Hematopoietic multipotent progenitor cell treated with erythropoietin and hydrocortisone succinate and interleukin-3 and kit ligand, for 4 days (in vitro differentiated cells): ENCODE measurements at regions not wholly inside any gene's neighbourhood (a gene's known extent, or its start where the extent isn't known, plus 50 kb on each side); places are given as distances from the start of the nearest gene placed in this dataset.
"Not testable (repeated sequence)": the region's sequence is repeated elsewhere in the genome, so short reads cannot be mapped to it uniquely, and the experiment has no call there.

ENCODE experiments used
- DNase-seq: peaks from one replicate; pipeline ENCODE4 v3.0.0-alpha.2; 2015

DNA sequence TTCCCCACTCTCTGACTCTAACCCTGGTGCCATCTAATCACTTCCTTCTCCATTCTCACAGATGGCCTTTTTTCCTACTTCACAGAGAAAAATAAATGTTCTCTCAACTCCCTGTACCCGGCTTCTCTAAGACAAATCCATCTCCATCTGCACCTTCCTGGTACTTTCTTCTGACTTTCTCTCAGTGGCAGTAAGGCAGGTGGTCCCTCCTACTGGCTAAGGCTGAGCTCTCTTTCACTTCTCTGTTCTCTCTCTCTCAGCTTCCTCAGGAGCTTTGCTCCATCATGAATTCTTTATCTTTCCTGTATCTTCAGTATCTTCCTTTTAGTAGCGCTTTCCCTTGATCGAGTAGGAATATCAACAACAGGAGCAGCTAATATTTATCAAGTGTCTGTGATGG lies 421.6 kb downstream of the TMEM135 start:
- DNase-seq: no peak

DNA sequence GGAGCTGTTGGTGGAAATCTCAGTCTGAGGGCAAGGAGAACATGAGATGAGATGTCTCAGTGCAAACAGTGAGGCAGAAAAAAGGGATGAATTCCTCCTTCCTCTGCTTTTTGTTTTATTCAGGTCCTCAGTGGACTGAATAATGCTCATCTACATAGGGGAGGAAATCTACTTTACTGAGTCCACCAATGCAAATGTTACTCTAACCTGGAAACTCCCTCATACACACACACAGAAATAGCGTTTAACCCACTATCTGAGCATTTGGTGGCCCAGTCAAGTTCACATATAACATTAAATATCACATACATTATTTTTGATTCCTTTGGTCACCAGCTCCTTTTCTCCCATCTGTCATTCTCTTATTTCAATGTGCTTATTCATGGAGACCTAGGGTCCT lies 418.8 kb downstream of the TMEM135 start:
- DNase-seq: no peak

DNA sequence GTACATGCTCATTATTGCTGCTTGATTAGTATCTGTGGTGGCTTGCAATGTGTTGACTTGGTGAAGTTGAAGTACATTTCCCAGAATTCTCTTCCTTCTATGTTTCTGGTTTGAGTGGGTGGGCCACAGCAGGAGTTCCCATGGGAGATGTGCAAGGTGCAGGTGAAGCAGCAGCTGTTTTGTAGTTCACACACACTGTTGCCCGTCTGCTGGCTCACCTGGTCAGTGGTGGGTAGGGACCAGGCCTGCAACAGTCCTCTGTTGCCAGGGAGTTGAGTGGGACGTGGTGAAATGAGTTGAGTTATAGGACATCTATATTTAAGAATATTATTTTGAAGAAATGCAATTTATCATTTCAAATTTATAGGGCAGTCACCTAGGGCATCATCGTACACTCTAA lies 417.4 kb downstream of the TMEM135 start:
- DNase-seq: no peak

- peak; percentile 2 for DNase-seq
Measured at GRCh38 chr11:87454241-87454640, 416.5 kb downstream of the TMEM135 start.

DNA sequence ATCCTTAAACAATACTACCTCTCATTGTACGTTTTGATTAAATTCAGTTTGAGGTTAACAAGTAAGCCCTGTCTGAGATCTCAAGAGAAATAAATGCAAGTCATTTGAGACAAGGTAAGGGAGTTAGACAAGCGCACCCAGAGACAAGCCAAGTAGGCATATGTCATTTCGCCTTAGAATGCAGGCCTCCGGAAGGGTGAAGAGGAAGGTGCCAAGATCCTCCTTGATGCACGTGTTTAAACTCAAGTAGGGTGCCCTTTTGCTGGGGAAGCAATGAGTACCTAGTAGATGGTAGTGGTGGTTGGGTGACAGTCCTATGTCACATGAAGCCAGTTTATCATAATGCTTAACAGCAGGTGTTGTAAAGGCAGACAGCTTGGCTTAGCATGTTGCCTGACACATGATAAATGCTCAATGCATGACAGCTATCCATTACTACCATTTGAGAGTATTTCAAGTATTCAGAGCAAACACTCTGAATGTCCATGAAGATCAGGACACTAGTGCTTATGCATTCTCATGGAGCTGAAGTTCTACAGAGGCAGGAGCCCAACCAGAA lies 415.9 kb downstream of the TMEM135 start:
- no peak for DNase-seq

DNA sequence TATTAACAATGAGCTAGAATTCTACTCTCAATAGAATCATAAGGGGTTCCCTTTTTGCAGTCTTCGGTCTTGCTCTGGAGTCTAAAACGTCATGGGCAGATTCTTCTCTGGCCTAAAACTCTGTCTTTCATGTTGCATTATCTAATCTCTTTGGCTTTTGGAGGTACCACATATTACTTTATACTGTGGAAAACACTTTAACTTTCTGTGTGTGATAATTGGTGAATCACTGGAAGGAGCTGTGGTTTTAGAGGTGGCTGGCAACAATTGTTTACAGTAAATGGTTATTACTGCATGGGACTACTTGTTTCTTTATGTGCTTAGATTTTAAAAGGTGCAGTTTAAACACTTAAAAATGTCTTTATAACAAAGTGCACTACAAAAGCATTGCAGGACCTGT lies 414.3 kb downstream of the TMEM135 start:
- DNase-seq: not testable (repeated sequence)

- DNase-seq: no peak
Measured at GRCh38 chr11:87451395-87451794, 413.7 kb downstream of the TMEM135 start.

DNA sequence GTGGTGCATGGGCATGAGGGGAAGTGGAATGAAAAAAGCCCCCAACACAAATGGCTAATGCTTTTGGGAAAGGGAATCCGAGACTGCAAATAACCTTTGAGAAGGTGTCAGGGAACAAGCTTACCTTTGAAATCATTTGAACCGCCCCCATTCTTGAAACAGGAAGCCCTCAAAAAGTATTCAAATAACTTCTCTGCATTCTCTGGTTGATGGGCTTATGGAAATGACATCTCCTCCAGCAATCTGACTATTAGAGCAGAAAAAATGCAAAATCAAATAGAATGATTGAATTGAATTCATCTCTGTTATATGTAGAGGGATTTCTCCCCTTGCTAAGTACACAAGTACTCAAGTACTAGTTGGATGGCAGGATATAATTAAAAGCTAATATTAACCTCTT lies 409.9 kb downstream of the TMEM135 start:
- no peak for DNase-seq

DNA sequence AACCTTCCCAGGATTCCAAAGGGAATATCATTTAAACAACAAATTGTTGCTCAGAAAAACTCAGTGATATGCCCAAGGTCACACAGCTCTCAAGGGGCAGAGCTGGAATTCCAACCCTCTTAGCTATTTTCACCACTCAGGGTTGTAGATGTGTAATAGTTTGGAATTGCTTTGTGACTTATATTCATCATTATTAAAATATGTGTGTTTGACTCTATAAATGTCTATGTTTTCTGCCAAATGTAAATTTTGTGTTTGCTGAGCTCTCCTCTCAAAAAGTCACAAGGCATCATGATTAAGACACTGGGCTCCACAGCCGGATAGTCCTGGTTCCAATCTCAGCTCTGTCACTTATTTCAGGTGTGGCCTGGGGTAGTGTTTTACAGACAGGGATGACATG lies 407.3 kb downstream of the TMEM135 start:
- no peak for DNase-seq

- DNase-seq: no peak
Measured at GRCh38 chr11:87443707-87444106, 406.0 kb downstream of the TMEM135 start.

DNA sequence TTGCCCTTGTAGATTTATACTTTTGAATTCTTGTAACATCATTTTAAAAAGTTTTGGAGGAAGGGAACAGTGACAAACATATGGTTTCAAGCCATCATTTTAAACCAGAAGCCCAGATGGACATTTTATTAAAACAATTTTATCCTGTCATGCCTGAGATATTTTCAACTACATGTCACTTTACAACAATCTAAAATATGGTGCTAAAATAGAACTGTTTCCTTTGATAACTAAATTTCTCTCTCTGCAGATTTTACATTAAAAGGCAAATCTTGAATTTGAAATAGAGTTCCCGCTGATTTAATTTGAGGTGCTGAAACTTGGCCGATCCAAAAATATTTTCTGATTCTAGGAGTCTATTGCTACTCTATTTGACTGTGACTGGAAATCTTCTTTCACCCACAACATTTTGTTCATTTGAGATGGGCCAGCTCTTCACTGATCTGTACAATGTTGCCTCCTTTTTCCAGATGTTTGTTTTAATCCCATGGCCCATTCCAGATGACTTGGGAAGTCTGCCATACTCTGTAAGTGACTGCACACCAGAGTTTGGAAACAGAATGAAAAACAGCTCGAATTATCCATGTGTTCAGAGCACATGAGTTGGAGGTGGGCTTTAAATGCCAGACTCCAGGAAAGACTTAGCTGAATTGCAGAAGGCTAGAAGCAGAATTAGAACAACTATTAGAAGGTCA lies 402.5 kb downstream of the TMEM135 start:
- DNase-seq: no peak

DNA sequence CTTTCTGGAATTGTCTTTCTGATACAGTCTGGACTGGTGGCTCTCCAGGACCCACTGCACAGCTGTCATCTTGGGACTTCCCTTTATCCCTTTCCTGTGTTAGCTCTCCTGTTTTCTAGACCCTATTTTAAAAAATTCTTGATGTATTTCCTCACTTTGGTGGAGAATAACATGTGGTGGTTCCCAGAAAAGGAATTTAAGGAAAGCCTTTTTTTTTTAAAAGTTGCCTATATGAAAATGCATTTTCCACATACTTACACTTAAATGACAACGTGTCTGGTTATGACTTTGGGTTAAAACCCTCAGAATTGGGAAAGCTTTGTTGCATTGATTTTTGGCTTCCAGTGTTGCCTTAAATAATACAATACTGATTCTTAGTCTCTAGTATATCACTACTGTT lies 400.7 kb downstream of the TMEM135 start:
- DNase-seq: no peak

DNA sequence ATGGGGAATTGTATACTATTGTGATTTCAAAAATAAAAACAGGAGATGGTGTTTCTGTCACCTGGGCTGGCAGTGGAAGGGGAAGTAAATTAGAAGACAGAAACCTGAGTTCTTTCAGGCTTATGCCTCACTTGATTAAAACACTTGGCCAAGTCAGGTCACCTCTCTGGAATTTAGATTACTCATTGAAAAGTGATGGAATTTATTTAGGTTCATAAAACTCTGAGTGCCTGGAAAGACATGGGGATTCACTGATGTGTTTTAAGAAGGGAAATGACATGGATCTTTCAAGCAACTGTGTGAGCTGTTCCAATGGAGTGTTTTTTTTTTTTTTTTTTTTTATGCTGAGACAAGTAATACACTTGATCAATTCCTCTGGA lies 400.1 kb downstream of the TMEM135 start:
- no peak for DNase-seq

- DNase-seq: no peak
Measured at GRCh38 chr11:87437133-87437843, 399.6 kb downstream of the TMEM135 start.

DNA sequence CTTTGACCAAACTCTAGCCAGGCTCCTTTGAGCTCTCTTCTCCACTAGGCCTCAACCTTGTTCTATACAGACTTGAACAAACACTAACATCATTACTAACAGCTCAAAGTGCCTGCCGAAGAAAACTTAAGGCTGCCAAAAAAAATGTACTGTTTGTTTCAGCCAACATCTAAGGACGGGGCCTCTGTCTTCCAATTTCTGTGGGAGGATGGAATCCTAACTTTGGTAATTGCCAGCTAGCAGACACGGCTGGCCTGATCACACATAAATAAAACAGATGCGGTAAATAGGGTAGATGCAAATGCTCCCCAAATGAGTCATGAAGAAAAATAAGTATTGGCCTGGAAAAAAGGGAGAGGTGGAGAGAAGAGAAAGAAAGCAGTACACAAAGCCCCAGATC lies 394.3 kb downstream of the TMEM135 start:
- no peak for DNase-seq

DNA sequence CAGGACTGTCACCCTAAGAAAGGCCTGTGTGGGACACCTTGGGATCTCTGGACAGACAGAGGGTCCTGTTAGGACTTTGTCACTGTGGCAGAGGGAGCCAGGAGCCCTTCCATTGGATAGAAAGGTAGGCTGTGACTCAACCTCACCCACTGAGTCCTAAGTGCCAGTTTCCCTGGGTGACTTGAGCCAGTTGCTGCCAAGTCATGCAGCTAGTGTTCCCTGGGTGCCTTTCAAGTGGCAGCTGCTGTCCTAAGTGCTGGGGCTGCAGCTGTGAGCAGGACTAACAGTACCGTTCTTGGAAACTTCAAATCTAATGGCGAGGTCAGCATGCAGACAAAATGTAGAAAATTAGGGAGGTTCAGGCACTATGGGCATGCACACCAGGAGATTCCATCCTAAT lies 393.7 kb downstream of the TMEM135 start:
- DNase-seq: no peak

GRCh38 chr11:87430821-87431220 lies 393.1 kb downstream of the TMEM135 start:
- DNase-seq: no peak

- no peak for DNase-seq
Measured at GRCh38 chr11:87429996-87430395, 392.3 kb downstream of the TMEM135 start.

GRCh38 chr11:87428266-87428665 lies 390.5 kb downstream of the TMEM135 start:
- DNase-seq: no peak

DNA sequence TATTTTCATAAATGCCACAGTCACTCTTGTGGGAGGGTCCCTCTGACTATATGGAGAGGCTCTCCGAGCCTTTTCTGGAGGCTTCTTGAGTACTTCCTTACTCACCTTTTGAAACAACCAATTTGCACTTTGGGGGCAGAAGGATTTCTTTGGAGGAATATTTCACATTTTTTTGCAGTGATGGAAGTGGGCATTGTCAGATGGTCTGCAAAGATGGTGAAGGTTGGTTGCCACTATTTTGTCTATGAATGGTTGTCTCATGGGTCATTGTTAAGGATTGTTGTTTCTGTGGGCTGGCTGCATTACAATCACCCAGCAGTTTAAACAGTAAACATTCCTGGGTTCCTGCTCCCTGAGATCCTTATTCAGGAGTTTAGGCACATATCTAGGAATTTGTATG lies 388.2 kb downstream of the TMEM135 start:
- DNase-seq: no peak

- no peak for DNase-seq
Measured at GRCh38 chr11:87425391-87425790, 387.7 kb downstream of the TMEM135 start.

DNA sequence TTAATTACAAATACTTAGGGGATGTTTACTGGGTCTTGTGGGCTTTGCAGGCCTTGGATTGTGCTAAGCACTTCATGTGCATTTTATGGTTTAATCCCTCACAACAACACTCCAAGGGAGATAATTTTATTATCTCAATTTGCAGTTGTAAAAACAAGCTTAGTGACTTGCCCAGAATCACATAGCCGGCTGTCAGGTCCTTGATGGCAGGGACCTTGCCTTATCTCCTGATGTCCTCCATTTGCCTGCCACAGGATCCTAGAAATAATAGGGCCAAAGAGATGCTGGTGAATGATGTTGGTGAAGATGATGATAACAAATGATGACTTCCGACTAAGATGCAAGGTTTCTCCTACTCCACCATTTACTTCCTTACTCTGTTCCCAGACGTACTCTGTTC lies 385.4 kb downstream of the TMEM135 start:
- peak; percentile 3 for DNase-seq

GRCh38 chr11:87422566-87422965 lies 384.8 kb downstream of the TMEM135 start:
- DNase-seq: no peak

DNA sequence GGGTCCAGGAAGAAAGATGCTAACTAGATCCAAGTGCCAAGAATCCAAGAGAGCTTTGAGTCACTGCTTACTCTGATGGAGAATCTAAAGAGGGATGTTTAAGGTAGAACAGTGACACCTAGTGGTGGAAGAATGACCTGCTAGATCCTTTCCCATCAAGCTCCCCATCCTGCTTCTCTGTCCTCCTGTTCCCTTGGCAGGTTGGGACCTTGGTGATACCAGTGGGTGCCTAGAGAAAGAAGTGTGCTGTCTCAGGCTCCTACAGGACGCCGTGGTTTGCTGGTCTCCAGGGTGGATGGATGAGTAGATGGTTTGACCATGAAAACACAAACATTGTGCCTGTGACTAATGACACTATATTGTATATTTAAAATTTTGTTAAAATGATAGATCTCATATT lies 383.7 kb downstream of the TMEM135 start:
- peak; percentile 86 for DNase-seq

DNA sequence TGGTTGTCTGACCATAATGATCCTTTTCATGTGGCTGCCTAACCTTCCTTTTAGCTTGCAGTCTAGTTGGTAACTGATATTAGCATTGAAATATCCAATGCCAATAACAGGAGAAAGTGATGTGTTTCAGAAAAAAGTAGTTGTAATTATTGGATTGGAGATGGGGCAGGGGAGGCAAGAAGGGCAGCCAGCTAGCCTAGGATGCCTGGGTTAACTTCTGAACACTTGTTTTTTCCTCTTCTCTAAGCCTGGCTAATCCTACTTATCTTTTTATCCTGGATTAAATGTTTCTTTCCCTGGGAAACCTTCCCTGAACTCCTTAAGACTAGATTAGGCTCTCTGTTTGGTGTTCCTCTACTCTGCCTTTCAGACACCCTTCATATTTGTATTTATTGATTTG lies 380.2 kb downstream of the TMEM135 start:
- no peak for DNase-seq
